Small intestine (tissue), 7 donors: ENCODE measurements at regions not wholly inside any gene's neighbourhood (a gene's known extent, or its start where the extent isn't known, plus 50 kb on each side); places are given as distances from the start of the nearest gene placed in this dataset.
"Not testable (repeated sequence)": the region's sequence is repeated elsewhere in the genome, so short reads cannot be mapped to it uniquely, and the experiment has no call there.

Experiments
- DNase-seq, 2 donors: peaks; one replicate each; pipeline versions ENCODE4 v3.0.0 to v3.0.0-alpha.2; 2013
- FAIRE-seq: peaks from 2 replicates; lab custom pipeline; 2012; peaks lifted over from hg19 to GRCh38; lab: Jason Lieb, UNC
- H3K27ac ChIP-seq, 3 donors: one replicate each; pipeline ENCODE4 v1.5.1; 2013; ENCODE audit warnings: low read length in 2 of 3, mild to moderate bottlenecking in 2 of 3, control low read depth in 1 of 3, inconsistent platforms in 1 of 3, low read depth in 1 of 3, moderate library complexity in 1 of 3
- H3K27me3 ChIP-seq, 3 donors: one replicate each; pipeline ENCODE4 v1.6.1; 2013; ENCODE audit warnings: low read length in 3 of 3, inconsistent platforms in 1 of 3; ENCODE audit not compliant: control insufficient read depth in 3 of 3, insufficient read depth in 3 of 3
- H3K36me3 ChIP-seq, 3 donors: one replicate each; pipeline ENCODE4 v1.6.1; 2013; ENCODE audit warnings: low read length in 3 of 3, inconsistent platforms in 1 of 3, low read depth in 1 of 3, mild to moderate bottlenecking in 1 of 3, moderate library complexity in 1 of 3; ENCODE audit not compliant: control insufficient read depth in 3 of 3, insufficient read depth in 2 of 3
- H3K4me1 ChIP-seq, 3 donors: one replicate each; pipeline ENCODE4 v1.6.1; 2013; ENCODE audit warnings: low read length in 2 of 3, inconsistent platforms in 1 of 3, low read depth in 1 of 3, mild to moderate bottlenecking in 1 of 3, moderate library complexity in 1 of 3; ENCODE audit not compliant: control insufficient read depth in 3 of 3, insufficient read depth in 2 of 3
- H3K4me3 ChIP-seq, 3 donors: one replicate each; pipeline ENCODE4 v1.5.1; 2013; ENCODE audit warnings: low read length in 3 of 3, control low read depth in 1 of 3, inconsistent platforms in 1 of 3, low read depth in 1 of 3, mild to moderate bottlenecking in 1 of 3, moderate library complexity in 1 of 3
- H3K9me3 ChIP-seq, 2 donors: one replicate each; pipeline ENCODE4 v1.6.1; 2013; ENCODE audit warnings: low read depth in 1 of 2, low read length in 1 of 2; ENCODE audit not compliant: control insufficient read depth in 2 of 2, insufficient read depth in 1 of 2
- whole genome bisulfite sequencing, 3 donors: extraction: QIAGEN DNeasy Blood & Tissue Kit; methylation state at CpG; one replicate each; pipeline ENCODE4 v1.1.7; 2013; 5-methylcytosine and 5-hydroxymethylcytosine counted together
- donor health status: healthy with polysubstance abuse.
- donor health status: control.
- donor health status: control.
- donor health status: Bipolar disorder and iron deficiency.
- donor health status: healthy.

DNA sequence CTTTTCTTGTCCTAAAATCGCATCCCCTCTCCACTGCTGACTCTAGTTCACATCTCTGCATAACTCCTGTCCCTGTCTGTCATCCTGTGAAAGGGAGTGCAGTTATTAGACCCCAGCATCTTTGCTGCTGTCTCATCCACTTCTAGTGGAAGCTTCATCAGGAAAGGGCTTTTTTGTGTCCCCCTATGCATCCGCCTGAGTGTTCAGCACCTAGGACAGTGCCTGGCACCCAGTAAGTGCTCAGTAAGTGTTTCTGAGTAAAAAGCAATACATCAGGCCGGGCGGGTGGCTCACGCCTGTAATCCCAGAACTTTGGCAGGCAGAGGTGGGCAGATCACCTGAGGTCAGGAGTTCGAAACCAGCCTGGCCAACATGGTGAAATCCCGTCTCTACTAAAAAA, 211.8 kb upstream of the FOXK1 start:
- H3K9me3 ChIP-seq, result peaks cover 0 to 4% of the 10 kb centered on the region in 2 donors
- H3K36me3 ChIP-seq, result no peaks in the 10 kb centered on the region
- no peaks in the 10 kb centered on the region for H3K27me3 ChIP-seq
- no peak overlapping the region for H3K27ac ChIP-seq
- WGBS, 3 donors, result 60 to 65% (median 60%) methylated on average over 7 of the region's 7 CpGs
- H3K4me3 ChIP-seq, result no peak overlapping the region
- DNase-seq (no peak), FAIRE-seq (no peak)
- H3K4me1 ChIP-seq, result no peaks in the 10 kb centered on the region

DNA sequence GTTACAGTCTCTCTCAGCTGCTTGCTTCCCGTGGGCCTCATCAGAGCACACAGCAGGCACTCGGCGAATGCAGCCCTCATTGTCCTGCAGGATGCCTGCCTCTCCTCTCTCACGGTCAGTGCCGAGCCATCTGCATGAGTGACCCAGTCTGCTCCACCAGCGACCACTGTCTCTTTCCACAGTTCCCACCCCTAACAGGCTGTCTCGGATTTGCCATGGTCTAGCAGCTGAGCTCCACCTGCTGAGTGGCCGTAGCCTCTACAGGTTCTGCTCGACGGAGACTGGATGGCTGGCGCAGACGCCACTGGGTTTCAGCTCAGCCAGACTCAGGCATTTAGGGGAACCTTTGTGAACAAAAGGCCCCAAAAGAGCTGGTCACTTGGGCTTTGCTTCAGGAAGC, 209.4 kb upstream of the FOXK1 start:
- no peaks in the 10 kb centered on the region for H3K4me1 ChIP-seq
- no peak overlapping the region for H3K4me3 ChIP-seq
- no peak overlapping the region for H3K27ac ChIP-seq
- DNase-seq (no peak), FAIRE-seq (no peak)
- H3K27me3 ChIP-seq, result no peaks in the 10 kb centered on the region
- H3K36me3 ChIP-seq, result no peaks in the 10 kb centered on the region
- peaks cover 0 to 4% of the 10 kb centered on the region in 2 donors for H3K9me3 ChIP-seq
- 60 to 70% (median 65%) methylated on average over 12 of the region's 12 CpGs for WGBS, 3 donors

DNA sequence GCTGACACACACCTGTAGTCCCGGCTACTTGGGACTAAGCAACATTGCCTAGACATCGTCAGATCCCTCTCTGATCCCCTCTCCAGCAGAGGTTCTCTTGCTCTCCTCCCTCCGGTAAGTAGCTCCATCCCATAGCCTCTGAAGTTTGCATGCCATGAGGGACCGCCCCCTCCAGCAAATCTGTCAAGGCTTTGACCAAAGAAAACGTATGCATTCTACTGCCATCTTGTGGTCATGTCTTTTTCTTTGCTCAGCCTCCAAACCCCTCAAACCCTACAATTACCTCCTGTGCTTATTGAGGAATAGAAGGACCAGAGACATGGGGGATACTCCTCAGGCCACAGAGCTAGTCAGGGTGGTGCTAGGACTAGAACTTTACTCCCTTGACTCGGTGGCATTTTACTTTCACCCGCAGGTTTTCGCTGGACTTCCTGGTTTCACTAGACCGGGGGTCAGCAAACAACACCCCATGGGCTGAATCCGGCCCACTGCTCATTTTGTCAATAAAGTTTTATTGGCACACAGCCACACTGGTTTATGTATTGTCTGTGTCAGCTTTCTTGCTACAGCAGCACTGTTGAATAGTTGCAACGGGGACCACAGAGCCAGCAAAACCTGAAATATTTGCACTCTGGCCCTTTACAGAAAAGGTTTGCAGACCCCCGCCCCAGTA, 202.6 kb upstream of the FOXK1 start:
- no peaks in the 10 kb centered on the region for H3K27me3 ChIP-seq

DNA sequence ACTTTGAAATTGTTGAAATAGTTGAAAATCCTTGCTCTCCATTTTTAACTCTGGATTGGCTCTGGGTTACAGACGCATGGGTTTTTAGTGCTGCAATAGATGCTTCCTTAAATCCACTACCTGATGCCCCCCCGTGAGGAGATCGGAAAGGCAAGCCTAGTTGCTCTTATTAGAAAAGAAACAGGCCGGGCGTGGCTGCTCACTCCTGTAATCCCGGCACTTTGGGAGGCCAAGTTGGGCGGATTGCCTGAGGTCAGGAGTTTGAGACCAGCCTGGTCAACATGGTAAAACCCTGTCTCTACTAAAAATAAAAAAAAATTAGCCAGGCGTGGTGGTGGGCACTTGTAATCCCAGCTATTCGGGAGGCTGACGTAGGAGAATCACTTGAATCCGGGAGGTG, 202.0 kb upstream of the FOXK1 start:
- H3K4me1 ChIP-seq, H3K27me3 ChIP-seq, H3K36me3 ChIP-seq, FAIRE-seq, DNase-seq, H3K4me3 ChIP-seq, H3K27ac ChIP-seq: not testable (repeated sequence)
- peaks cover 0 to 14% of the 10 kb centered on the region in 2 donors for H3K9me3 ChIP-seq
- 82 to 92% (median 82%) methylated on average over 11 of the region's 11 CpGs for WGBS, 3 donors

More for the DNA sequence above, 202.6 kb upstream of the FOXK1 start:
- Histone ChIP-seq H3K27ac (no peak overlapping the region), H3K36me3 (no peaks in the 10 kb centered on the region), H3K4me1 (no peaks in the 10 kb centered on the region), H3K9me3 (peaks cover 0 to 14% of the 10 kb centered on the region in 2 donors), H3K4me3 (no peak overlapping the region)
- FAIRE-seq (no peak), DNase-seq (peak; percentile 46 to 54)
- WGBS, 3 donors, result 52 to 61% (median 54%) methylated on average over 12 of the region's 12 CpGs

DNA sequence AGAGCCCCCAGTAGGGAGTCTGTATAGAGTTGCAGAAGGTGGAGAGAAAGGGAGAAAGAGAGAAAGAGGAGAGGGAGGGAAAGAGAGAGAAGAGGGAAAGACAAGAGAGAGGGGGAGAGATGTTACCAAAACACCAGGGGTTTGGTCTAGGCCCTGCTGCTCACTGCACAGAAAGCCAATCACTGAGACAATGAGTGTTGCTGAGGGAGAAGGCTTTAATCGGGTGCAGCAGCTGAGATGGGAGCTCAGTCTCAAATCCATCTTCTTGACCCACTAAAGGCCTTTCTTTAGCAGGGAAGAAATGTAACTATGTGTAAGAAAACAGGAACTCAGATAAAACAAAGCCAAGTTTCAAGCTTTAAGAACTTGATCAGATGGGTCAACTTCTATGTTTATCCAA, 198.2 kb upstream of the FOXK1 start:
- H3K27me3 ChIP-seq, result no peaks in the 10 kb centered on the region
- WGBS, 3 donors, result 86 to 95% (median 92%) methylated on average over 1 of the region's 1 CpG
- DNase-seq, result no peak

DNA sequence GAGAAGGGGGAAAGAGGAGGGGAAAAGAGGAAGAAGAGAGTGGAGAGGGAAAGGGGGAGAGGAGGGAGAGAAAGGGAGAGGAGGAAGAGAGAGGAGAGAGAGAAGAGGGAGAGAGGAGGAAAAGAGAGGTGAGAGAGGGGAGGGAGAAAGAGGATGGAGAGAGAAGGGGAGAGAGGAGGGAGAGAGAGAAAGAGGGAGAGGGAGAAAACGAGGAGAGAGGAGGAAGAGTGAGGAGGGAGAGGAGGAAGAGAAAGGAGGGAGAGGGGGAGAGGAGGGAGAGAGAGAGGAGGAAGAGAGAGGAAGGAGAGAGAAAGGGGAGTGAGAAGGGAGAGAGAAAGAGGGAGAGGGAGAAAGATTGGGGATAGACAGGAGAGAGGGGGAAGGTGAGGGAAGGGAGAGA, 197.6 kb upstream of the FOXK1 start:
- H3K27ac ChIP-seq, result no peak overlapping the region
- DNase-seq (no peak), FAIRE-seq (no peak)
- H3K4me3 ChIP-seq, result no peak overlapping the region
- peaks cover 0 to 12% of the 10 kb centered on the region in 2 donors for H3K9me3 ChIP-seq
- H3K36me3 ChIP-seq, result no peaks in the 10 kb centered on the region
- 0 to 14% (median 0%) methylated on average over 1 of the region's 1 CpG for WGBS, 3 donors
- no peaks in the 10 kb centered on the region for H3K27me3 ChIP-seq
- no peaks in the 10 kb centered on the region for H3K4me1 ChIP-seq

More for the DNA sequence above, 198.2 kb upstream of the FOXK1 start:
- Histone ChIP-seq H3K27ac (no peak overlapping the region), H3K9me3 (peaks cover 0 to 15% of the 10 kb centered on the region in 2 donors), H3K4me1 (no peaks in the 10 kb centered on the region), H3K4me3 (no peak overlapping the region), H3K36me3 (no peaks in the 10 kb centered on the region)
- no peak for FAIRE-seq

DNA sequence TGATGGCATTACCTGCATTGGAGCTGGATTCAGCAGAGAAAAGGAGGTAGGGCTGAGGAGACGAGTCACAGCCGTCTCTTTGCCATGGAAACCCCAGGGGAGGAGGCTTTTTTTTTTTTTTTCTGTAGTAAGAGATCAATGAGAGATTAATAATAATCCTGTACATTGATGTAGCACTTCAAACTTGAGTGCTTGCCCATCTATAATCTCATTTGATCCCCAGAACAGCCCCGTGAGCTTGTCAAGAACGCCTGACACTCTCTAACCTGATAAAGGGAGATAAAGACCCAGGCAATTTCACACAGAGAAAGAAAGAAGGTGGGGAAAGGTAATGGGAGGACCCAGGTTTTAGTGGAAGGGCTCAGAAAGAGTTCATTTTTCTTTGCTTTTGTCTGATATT, 195.2 kb upstream of the FOXK1 start:
- H3K4me3 ChIP-seq, result no peak overlapping the region
- H3K27me3 ChIP-seq, result no peaks in the 10 kb centered on the region
- DNase-seq, result no peak
- 13 to 39% (median 23%) methylated on average over 4 of the region's 4 CpGs for WGBS, 3 donors
- no peaks in the 10 kb centered on the region for H3K36me3 ChIP-seq
- no peaks in the 10 kb centered on the region for H3K4me1 ChIP-seq
- FAIRE-seq, result no peak
- no peak overlapping the region for H3K27ac ChIP-seq
- peaks cover 0 to 10% of the 10 kb centered on the region in 2 donors for H3K9me3 ChIP-seq

DNA sequence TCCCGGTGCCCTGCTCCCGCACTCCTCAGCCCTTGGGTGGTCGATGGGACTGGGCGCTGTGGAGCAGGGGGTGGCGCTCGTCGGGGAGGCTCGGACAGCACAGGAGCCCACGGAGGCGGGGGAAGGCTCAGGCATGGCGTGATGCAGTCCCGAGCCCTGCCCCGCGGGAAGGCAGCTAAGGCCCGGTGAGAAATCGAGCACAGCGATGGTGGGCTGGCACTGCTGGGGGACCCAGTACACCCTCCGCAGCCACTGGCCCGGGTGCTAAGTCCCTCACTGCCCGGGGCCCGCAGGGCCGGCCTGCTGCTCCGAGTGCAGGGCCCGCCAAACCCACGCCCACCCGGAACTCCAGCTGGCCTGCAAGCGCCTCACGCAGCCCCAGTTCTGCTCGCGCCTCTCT, 185.2 kb upstream of the FOXK1 start:
- H3K27ac ChIP-seq, result not testable (repeated sequence)

DNA sequence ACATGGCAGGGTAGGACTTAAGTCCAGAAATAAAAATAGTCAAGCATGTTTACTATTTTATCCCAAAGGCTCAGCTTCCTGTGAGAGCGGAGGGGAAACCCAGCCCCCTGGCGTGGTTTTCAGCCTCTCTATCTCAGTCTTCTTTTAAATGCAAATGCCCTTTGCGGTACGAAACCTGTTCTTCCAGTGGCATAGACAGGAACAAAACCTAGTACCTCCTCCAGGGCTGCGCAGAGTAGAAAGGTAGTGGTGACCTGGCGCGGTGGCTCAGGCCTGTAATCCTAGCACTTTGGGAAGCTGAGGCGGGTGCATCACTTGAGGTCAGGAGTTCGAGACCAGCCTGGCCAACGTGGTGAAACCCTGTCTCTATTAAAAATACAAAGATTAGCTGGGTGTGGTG, 181.3 kb upstream of the FOXK1 start:
- Histone ChIP-seq H3K4me3 (no peak overlapping the region), H3K27me3 (no peaks in the 10 kb centered on the region), H3K4me1 (no peaks in the 10 kb centered on the region), H3K9me3 (peaks cover 0 to 12% of the 10 kb centered on the region in 2 donors), H3K27ac (no peak overlapping the region), H3K36me3 (no peaks in the 10 kb centered on the region)
- DNase-seq (no peak), FAIRE-seq (no peak)
- WGBS, 3 donors, result 82 to 90% (median 85%) methylated on average over 10 of the region's 10 CpGs

More for the DNA sequence above, 185.2 kb upstream of the FOXK1 start:
- 91 to 93% (median 92%) methylated on average over 24 to 30 of the region's 30 CpGs for WGBS, 3 donors
- not testable (repeated sequence) for H3K4me3 ChIP-seq, DNase-seq, H3K27me3 ChIP-seq, H3K4me1 ChIP-seq, H3K36me3 ChIP-seq, FAIRE-seq
- H3K9me3 ChIP-seq, result peaks cover 0 to 12% of the 10 kb centered on the region in 2 donors
